Esophagus (tissue), 2 donors: ENCODE measurements at regions not wholly inside any gene's neighbourhood (a gene's known extent, or its start where the extent isn't known, plus 50 kb on each side); places are given as distances from the start of the nearest gene placed in this dataset.
"Not testable (repeated sequence)": the region's sequence is repeated elsewhere in the genome, so short reads cannot be mapped to it uniquely, and the experiment has no call there.

Experiments
- H3K27ac ChIP-seq, 2 donors: one replicate each; pipeline ENCODE4 v1.5.1; 2013; ENCODE audit warnings: low read depth in 2 of 2, mild to moderate bottlenecking in 2 of 2, inconsistent platforms in 1 of 2, low read length in 1 of 2, moderate library complexity in 1 of 2
- H3K27me3 ChIP-seq, 2 donors: one replicate each; pipeline ENCODE4 v1.6.1; 2013; ENCODE audit warnings: low read length in 2 of 2, control low read depth in 1 of 2, mild to moderate bottlenecking in 1 of 2; ENCODE audit not compliant: insufficient read depth in 2 of 2, control insufficient read depth in 1 of 2
- H3K36me3 ChIP-seq, 2 donors: one replicate each; pipeline ENCODE4 v1.6.1; 2013; ENCODE audit warnings: low read length in 1 of 2; ENCODE audit not compliant: control insufficient read depth in 2 of 2, insufficient read depth in 2 of 2
- H3K4me1 ChIP-seq, 2 donors: one replicate each; pipeline ENCODE4 v1.6.1; 2013; ENCODE audit warnings: low read length in 1 of 2; ENCODE audit not compliant: control insufficient read depth in 2 of 2, insufficient read depth in 2 of 2
- H3K4me3 ChIP-seq, 2 donors: one replicate each; pipeline ENCODE4 v1.5.1; 2013; ENCODE audit warnings: low read length in 2 of 2, mild to moderate bottlenecking in 2 of 2, low read depth in 1 of 2, moderate library complexity in 1 of 2
- H3K9me3 ChIP-seq, 2 donors: one replicate each; pipeline ENCODE4 v1.6.1; 2013; ENCODE audit warnings: mild to moderate bottlenecking in 2 of 2, low read depth in 1 of 2, low read length in 1 of 2, moderate library complexity in 1 of 2; ENCODE audit not compliant: control insufficient read depth in 2 of 2, insufficient read depth in 1 of 2
- WGBS, 2 donors: extraction: QIAGEN DNeasy Blood & Tissue Kit; methylation state at CpG; one replicate each; pipeline ENCODE4 v1.1.7; 2013; 5-methylcytosine and 5-hydroxymethylcytosine counted together
- donor health status: healthy with polysubstance abuse.
- donor health status: Bipolar disorder and iron deficiency.

- Histone ChIP-seq H3K27ac (no peak overlapping the region), H3K36me3 (no peaks in the 10 kb centered on the region)
- 65 to 70% methylated on average over 3 of the region's 3 CpGs for WGBS, 2 donors
These were observed 553.8 kb downstream of the PIK3C3 start for GRCh38 chr18:42508683-42509296.

GRCh38 chr18:42509750-42510415, 554.8 kb downstream of the PIK3C3 start:
- Histone ChIP-seq H3K27ac (no peak overlapping the region), H3K9me3 (no peaks in the 10 kb centered on the region), H3K4me3 (no peak overlapping the region), H3K4me1 (no peaks in the 10 kb centered on the region), H3K36me3 (no peaks in the 10 kb centered on the region), H3K27me3 (no peaks in the 10 kb centered on the region)
- WGBS, 2 donors: 54 to 74% methylated on average over 1 of the region's 1 CpG

More at GRCh38 chr18:42508683-42509296, 553.8 kb downstream of the PIK3C3 start:
- Histone ChIP-seq H3K4me3 (no peak overlapping the region), H3K4me1 (no peaks in the 10 kb centered on the region), H3K9me3 (no peaks in the 10 kb centered on the region), H3K27me3 (no peaks in the 10 kb centered on the region)

DNA sequence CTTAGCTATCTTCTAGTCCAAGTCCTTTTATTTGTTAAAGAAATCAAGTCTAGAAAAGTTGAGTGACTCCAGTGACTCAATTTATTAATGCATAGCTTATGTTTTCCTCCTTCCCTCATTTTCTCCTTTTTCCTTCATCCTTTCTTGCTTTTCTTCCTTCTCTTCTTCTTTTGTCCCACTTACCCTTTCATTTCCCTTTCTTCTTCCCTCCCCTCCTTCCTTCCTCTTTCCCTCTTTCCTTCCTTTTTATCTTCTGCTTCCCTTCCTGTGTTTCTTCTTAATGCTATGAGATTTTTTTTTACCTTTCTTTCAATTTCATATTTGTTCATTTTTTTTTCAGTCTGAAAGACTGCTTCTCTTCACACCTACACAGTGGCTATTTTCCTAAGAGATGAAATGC, 555.5 kb downstream of the PIK3C3 start:
- no peaks in the 10 kb centered on the region for H3K27me3 ChIP-seq
- H3K4me3 ChIP-seq: no peak overlapping the region

GRCh38 chr18:42513441-42513840, 558.4 kb downstream of the PIK3C3 start:
- WGBS, 2 donors: 69 to 73% methylated on average over 1 of the region's 1 CpG
- Histone ChIP-seq H3K4me3 (no peak overlapping the region), H3K27ac (no peak overlapping the region), H3K9me3 (no peaks in the 10 kb centered on the region), H3K27me3 (no peaks in the 10 kb centered on the region), H3K4me1 (no peaks in the 10 kb centered on the region), H3K36me3 (no peaks in the 10 kb centered on the region)

More for the DNA sequence above, 555.5 kb downstream of the PIK3C3 start:
- Histone ChIP-seq H3K9me3 (no peaks in the 10 kb centered on the region), H3K36me3 (no peaks in the 10 kb centered on the region), H3K4me1 (no peaks in the 10 kb centered on the region), H3K27ac (no peak overlapping the region)

DNA sequence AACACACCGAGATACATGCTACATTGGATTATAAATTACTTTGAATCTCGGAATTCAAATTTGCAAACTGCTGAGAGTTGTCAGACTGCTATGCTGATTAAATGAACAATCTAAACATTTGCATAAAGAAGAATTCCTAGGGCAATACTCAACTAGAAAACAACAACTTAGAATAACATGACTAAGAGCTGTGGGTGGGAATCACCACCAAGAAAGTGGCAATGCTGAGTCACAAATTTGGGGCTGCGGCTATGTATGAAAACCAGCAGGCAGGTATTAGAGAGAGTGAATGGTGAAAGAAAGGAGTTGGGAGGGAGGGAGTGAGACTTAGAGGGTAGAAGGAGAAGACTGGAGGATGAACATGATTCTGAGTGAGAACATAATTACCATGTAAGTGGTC, 559.5 kb downstream of the PIK3C3 start:
- Histone ChIP-seq H3K27ac (no peak overlapping the region), H3K9me3 (no peaks in the 10 kb centered on the region), H3K4me3 (no peak overlapping the region), H3K27me3 (no peaks in the 10 kb centered on the region), H3K36me3 (no peaks in the 10 kb centered on the region), H3K4me1 (no peaks in the 10 kb centered on the region)
- 53 to 62% methylated on average over 3 of the region's 3 CpGs for WGBS, 2 donors

DNA sequence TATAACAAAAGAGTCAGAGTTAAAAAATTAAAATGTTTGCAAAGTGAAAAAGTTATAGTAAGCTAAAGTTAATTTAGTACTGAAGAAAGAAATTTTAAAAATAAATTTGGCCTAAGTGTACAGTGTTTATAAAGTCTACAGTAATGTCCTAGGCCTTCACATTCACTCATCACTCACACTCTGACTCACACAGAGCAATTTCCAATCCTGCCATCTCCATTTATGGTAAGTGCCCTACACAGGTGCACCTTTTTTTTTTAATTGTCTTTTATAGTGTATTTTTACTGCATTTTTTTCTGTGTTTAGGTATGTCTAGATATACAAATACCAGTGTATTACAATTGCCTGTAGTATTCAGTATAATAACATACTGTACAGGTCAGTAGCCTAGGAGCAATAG, 562.9 kb downstream of the PIK3C3 start:
- no peaks in the 10 kb centered on the region for H3K9me3 ChIP-seq
- H3K36me3 ChIP-seq: no peaks in the 10 kb centered on the region
- no peak overlapping the region for H3K4me3 ChIP-seq
- no peaks in the 10 kb centered on the region for H3K27me3 ChIP-seq
- H3K4me1 ChIP-seq: no peaks in the 10 kb centered on the region
- H3K27ac ChIP-seq: no peak overlapping the region

DNA sequence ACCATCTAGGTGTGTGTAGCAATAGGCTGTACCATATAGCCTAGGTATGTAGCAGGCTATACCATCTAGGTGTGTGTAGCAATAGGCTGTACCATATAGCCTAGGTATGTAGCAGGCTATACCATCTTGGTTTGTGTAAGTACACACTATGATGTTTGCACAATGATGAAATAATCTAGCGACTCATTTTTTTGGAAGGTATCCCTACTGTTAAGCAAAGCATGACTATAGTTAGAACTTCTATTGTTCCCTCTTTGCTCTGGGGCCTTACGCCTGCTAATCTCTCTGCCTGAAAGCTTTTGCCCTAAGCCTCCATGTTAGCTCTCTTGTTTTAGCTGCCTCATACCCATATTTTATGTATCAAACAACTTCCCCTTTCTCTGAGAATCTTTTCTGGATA, 563.3 kb downstream of the PIK3C3 start:
- not testable (repeated sequence) for H3K27ac ChIP-seq, H3K9me3 ChIP-seq, H3K4me3 ChIP-seq, H3K27me3 ChIP-seq, H3K36me3 ChIP-seq, H3K4me1 ChIP-seq
- WGBS, 2 donors: 38 to 48% methylated on average over 2 of the region's 2 CpGs

DNA sequence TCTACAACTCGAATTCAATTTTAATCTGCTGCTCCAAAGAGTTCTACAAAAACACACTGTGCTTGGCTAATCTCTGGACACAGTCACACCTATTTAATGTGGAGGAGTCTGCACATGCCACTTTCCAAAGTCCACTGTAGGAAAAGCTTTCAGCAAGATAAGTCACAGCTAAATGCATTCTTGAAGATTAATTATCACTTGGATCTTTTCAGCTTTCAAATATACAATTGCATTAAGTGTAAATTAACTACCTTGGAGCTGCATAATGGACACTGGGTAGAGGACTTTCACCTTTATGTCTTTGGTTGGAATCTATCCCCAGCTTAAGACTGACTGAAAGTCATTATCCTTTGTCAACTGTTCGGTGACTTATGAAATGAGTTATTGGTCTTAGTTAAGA, 565.1 kb downstream of the PIK3C3 start:
- Histone ChIP-seq H3K36me3 (no peaks in the 10 kb centered on the region), H3K27me3 (no peaks in the 10 kb centered on the region), H3K4me1 (no peaks in the 10 kb centered on the region), H3K27ac (no peak overlapping the region), H3K4me3 (no peak overlapping the region), H3K9me3 (no peaks in the 10 kb centered on the region)
- 38 to 47% methylated on average over 2 of the region's 2 CpGs for WGBS, 2 donors

DNA sequence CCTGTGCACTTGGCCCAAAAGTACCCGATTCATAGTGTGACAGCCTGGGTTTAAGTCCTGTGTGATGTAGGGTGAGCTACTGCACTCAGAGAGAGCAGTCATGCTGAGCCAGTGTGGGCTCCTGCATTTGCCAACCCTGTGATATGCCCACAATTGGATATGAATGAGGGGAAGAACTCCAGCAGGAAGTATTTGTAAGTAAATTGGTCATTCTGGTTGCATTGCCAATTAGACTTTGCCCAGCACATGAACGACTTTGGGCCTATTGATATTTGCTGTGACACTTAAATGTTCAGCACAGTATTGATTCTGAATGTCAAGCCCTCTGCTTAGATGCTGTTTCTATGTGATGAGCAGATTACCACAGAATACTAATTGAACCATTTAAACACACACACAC, 570.9 kb downstream of the PIK3C3 start:
- Histone ChIP-seq H3K4me1 (no peaks in the 10 kb centered on the region), H3K4me3 (no peak overlapping the region), H3K9me3 (no peaks in the 10 kb centered on the region), H3K36me3 (no peaks in the 10 kb centered on the region), H3K27me3 (no peaks in the 10 kb centered on the region), H3K27ac (no peak overlapping the region)
- WGBS, 2 donors: 55 to 58% methylated on average over 2 of the region's 2 CpGs

GRCh38 chr18:42527766-42528165, 572.7 kb downstream of the PIK3C3 start:
- no peaks in the 10 kb centered on the region for H3K27me3 ChIP-seq
- WGBS, 2 donors: 80 to 83% methylated on average over 5 of the region's 5 CpGs
- H3K4me1 ChIP-seq: no peaks in the 10 kb centered on the region

More at GRCh38 chr18:42527766-42528165, 572.7 kb downstream of the PIK3C3 start:
- no peak overlapping the region for H3K27ac ChIP-seq
- H3K36me3 ChIP-seq: no peaks in the 10 kb centered on the region
- H3K4me3 ChIP-seq: no peak overlapping the region
- H3K9me3 ChIP-seq: no peaks in the 10 kb centered on the region
